GM12892 (cell line): ENCODE measurements at regions not wholly inside any gene's neighbourhood (a gene's known extent, or its start where the extent isn't known, plus 50 kb on each side); places are given as distances from the start of the nearest gene placed in this dataset.

Source experiments
- POLR2A ChIP-seq: IDR thresholded peaks from 2 replicates; pipeline ENCODE4 v1.6.1; 2011; ENCODE audit warnings: low read depth, low read length, control low read depth
- POLR2AphosphoS5 ChIP-seq: IDR thresholded peaks from 2 replicates; pipeline ENCODE4 v1.6.1; 2011; ENCODE audit warnings: low read depth, low read length, control low read depth
- TAF1 ChIP-seq: IDR thresholded peaks from 2 replicates; pipeline ENCODE4 v1.6.1; 2011; ENCODE audit warnings: low read depth, mild to moderate bottlenecking, control low read depth, low read length, borderline replicate concordance

DNA sequence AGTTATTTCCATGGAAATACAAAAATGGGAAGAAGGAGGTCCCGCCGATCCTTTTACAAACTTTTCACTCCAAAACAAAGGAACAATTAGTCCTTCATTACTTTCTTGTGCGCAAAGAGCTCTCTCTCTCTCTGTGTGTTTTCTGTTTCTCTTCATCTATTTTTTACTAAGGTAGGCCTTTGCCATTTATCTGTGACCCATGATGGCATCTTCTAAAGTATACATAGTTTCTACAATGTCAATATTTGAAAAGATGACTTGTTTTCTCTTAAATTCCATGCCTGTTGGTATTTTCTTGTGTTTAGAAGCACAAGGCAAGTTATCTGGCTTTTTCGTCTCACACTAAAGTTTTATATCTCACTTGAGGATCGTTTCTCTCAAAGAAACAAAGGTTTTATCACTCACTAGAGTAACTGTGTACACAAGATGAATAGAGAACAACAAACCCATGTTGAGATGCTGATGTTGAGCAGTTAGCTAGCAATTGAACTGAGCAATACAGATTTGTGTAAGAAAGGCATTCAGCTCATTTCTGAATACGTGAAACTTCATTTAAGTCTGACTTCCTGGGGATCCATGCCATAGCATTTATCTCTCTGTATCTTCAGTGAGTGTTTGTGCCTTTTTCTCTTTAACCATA lies 250.3 kb downstream of the GBA3 start:
- TF ChIP-seq POLR2A (no peak), POLR2AphosphoS5 (no peak), TAF1 (no peak)
